ENCODE measurements at regions not wholly inside any gene's neighbourhood (a gene's known extent, or its start where the extent isn't known, plus 50 kb on each side); places are given as distances from the start of the nearest gene placed in this dataset.
"Not testable (repeated sequence)": the region's sequence is repeated elsewhere in the genome, so short reads cannot be mapped to it uniquely, and the experiment has no call there.

DNA sequence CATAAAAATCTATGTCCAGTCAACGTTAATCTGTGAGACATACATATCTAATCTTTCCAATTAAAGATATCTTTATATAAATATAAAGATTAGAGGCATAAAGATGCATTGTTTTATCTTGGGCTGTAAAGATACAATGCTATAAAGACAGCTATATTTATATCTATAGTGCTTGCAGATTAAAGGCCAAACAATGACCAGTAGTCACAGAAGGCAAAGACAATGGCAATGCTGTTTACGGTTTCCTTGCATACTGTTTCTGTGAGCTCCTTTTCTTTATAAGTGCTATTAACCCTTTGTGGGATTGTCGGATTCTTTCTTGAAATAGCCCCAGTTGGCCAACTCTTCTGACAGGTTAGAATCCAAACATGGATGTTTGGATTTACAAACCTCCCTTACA is 85.5 kb upstream of the SALL1 start:
- Histone ChIP-seq H3K36me3 (ENCODE audit: insufficient read depth in 1 of 2, low read depth in 1 of 2) (no peaks in the 10 kb centered on the region), H3K4me3 (no peak overlapping the region), H3K27ac (no peak overlapping the region), H3K4me1 (no peaks in the 10 kb centered on the region), H3K9me3 (no peaks in the 10 kb centered on the region), H3K27me3 (ENCODE audit: insufficient read depth in 3 of 3, low read length in 2 of 3) (no peaks in the 10 kb centered on the region)
- DNase-seq (no peak), ATAC-seq (no peak)
- TF ChIP-seq, protein P1, sequence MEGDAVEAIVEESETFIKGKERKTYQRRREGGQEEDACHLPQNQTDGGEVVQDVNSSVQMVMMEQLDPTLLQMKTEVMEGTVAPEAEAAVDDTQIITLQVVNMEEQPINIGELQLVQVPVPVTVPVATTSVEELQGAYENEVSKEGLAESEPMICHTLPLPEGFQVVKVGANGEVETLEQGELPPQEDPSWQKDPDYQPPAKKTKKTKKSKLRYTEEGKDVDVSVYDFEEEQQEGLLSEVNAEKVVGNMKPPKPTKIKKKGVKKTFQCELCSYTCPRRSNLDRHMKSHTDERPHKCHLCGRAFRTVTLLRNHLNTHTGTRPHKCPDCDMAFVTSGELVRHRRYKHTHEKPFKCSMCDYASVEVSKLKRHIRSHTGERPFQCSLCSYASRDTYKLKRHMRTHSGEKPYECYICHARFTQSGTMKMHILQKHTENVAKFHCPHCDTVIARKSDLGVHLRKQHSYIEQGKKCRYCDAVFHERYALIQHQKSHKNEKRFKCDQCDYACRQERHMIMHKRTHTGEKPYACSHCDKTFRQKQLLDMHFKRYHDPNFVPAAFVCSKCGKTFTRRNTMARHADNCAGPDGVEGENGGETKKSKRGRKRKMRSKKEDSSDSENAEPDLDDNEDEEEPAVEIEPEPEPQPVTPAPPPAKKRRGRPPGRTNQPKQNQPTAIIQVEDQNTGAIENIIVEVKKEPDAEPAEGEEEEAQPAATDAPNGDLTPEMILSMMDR (IDR thresholded peaks at IDR 0.05): no peak
- intact Hi-C loops (cut with DNase I): no loop called here
- WGBS, 3 donors: 35 to 45% (median 40%) methylated on average over 3 of the region's 3 CpGs

DNA sequence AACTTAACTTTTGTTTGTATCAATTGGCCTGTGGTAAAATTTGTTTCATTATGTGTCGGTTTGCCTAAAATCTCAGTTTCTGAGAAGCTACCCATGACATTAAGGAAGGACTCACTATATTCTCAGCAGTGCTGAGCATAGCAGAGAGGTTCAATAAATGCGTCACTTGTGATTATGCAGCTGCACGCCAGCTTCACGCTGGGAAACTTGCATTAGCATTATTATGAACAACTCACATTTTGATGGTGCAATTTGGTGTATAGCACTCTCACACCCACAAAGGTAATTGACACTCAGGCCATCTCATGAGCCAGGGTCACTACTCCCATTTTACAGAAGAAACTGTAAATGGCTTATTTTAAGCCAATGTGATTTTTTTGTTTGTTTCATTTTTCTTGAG is 80.6 kb upstream of the SALL1 start:
- TF ChIP-seq, protein P1 (IDR thresholded peaks at IDR 0.05): no peak
- Histone ChIP-seq H3K4me1 (no peaks in the 10 kb centered on the region), H3K4me3 (no peak overlapping the region), H3K27me3 (ENCODE audit: insufficient read depth in 3 of 3, low read length in 2 of 3) (no peaks in the 10 kb centered on the region), H3K9me3 (no peaks in the 10 kb centered on the region), H3K36me3 (ENCODE audit: insufficient read depth in 1 of 2, low read depth in 1 of 2) (no peaks in the 10 kb centered on the region), H3K27ac (no peak overlapping the region)
- DNase-seq (no peak), ATAC-seq (no peak)
- intact Hi-C loops (cut with DNase I): no loop called here
- WGBS, 3 donors: 68 to 73% (median 70%) methylated on average over 4 of the region's 4 CpGs

DNA sequence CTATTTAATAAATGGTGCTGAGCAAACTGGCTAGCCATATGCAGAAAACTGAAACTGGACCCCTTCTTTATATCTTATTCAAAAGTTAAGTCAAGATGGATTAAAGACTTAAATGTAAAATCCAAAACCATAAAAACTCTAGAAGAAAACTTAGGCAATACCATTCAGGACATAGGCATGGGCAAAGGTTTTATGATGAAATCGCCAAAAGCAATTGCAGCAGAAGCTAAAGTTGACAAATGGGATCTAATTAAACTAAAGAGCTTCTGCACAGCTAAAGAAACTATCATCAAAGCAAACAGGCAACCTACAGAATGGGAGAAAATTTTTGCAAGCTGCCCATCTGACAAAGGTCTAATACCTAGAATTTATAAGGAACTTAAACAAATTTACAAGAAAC is 79.0 kb upstream of the SALL1 start:
- DNase-seq; H3K27ac ChIP-seq; H3K9me3 ChIP-seq; H3K4me1 ChIP-seq; intact Hi-C loops (cut with DNase I); H3K36me3 ChIP-seq (ENCODE audit: insufficient read depth in 1 of 2, low read depth in 1 of 2); H3K27me3 ChIP-seq (ENCODE audit: insufficient read depth in 3 of 3, low read length in 2 of 3); H3K4me3 ChIP-seq; ATAC-seq: not testable (repeated sequence)
- WGBS, 3 donors: 63 to 68% (median 66%) methylated on average over 1 of the region's 1 CpG

DNA sequence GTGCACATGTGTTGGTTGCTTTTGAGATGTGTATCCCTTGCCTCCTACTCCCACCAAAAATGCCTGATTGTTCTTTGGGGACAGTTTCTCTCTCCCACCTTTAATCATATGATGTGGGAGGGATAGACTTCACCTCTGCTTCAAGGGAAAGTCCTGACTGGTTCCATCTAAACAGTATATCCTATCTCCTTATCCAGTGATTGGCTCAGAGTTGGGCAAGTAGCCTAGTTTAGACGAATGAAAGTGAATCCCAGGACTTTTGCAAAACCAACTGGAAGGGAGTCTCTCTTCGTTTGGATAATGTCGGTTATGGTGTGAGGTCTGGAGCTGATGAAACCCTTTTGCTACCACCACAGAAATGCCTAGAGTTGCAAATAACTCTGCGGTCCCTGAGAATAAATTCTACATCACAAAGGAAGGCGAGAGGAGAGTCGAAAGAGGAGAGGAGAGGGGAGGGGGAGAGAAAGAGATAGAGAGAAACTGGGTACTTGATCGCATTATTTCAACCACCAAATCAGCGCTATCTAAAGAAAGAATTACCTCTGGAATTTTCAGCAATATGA is 77.1 kb upstream of the SALL1 start:
- intact Hi-C loops (cut with DNase I): no loop called here
- H3K27ac ChIP-seq: no peak overlapping the region
- H3K36me3 ChIP-seq (ENCODE audit: insufficient read depth in 1 of 2, low read depth in 1 of 2): no peaks in the 10 kb centered on the region
- no peaks in the 10 kb centered on the region for H3K27me3 ChIP-seq (ENCODE audit: insufficient read depth in 3 of 3, low read length in 2 of 3)
- WGBS, 3 donors: 61 to 67% (median 66%) methylated on average over 8 of the region's 8 CpGs
- TF ChIP-seq, protein P1 (IDR thresholded peaks at IDR 0.05): no peak
- ATAC-seq (no peak), DNase-seq (no peak)
- H3K4me1 ChIP-seq: no peaks in the 10 kb centered on the region
- no peak overlapping the region for H3K4me3 ChIP-seq
- H3K9me3 ChIP-seq: no peaks in the 10 kb centered on the region

DNA sequence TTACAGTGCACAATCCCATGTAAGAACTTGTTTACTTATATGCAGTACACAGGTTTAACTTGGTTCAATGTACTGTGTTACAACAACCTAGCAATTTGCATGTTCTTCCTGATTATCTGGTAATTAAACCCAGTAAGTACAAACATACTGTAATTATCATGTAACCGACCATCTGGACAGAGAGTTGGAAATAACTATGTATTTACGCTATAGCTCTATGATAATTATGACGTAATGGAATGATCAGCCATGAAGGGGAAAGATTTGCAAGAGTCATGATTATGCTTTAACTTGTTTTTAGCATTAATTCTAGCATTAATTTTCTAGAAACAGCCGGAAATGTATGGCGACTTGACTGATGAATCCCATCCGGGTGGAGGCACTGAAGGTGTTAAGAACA is 74.8 kb upstream of the SALL1 start:
- no peaks in the 10 kb centered on the region for H3K27me3 ChIP-seq (ENCODE audit: insufficient read depth in 3 of 3, low read length in 2 of 3)
- DNase-seq: no peak
- ATAC-seq: no peak
- intact Hi-C loops (cut with DNase I): no loop called here
- TF ChIP-seq, protein P1 (IDR thresholded peaks at IDR 0.05): no peak
- H3K36me3 ChIP-seq (ENCODE audit: insufficient read depth in 1 of 2, low read depth in 1 of 2): no peaks in the 10 kb centered on the region
- no peaks in the 10 kb centered on the region for H3K9me3 ChIP-seq
- H3K4me3 ChIP-seq: no peak overlapping the region
- H3K4me1 ChIP-seq: no peaks in the 10 kb centered on the region
- WGBS, 3 donors: 77 to 82% (median 78%) methylated on average over 6 of the region's 6 CpGs
- no peak overlapping the region for H3K27ac ChIP-seq

Measured in psoas muscle (tissue), 7 donors.